NCI-H748 (cell line): ENCODE measurements at regions not wholly inside any gene's neighbourhood (a gene's known extent, or its start where the extent isn't known, plus 50 kb on each side); places are given as distances from the start of the nearest gene placed in this dataset.
"Not testable (repeated sequence)": the region's sequence is repeated elsewhere in the genome, so short reads cannot be mapped to it uniquely, and the experiment has no call there.

ENCODE experiments used
- DNase-seq: peaks from one replicate; lab custom pipeline; 2025; ENCODE audit not compliant: unreplicated experiment; lab: John Stamatoyannopoulos, UW

DNA sequence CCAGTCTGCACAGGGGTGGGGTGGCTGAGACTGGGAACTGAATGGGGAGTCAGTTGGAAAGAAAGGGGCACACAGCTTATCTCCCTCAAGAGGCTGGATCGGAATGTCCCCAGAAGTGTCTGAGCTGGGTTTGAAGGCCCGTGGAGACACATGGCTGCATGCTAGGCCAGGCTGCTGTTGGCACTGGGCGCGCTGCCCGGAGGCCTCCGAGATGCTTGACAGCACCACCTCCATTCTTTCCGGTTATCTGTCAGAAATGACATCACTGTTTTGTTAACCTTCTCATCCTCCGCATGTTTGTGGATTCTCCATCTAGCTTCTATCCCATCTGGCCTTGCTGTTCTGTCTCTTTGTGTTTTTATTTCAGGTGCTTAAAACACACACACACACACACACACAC lies 85.5 kb downstream of the APIP start:
- peak; percentile 14 for DNase-seq

DNA sequence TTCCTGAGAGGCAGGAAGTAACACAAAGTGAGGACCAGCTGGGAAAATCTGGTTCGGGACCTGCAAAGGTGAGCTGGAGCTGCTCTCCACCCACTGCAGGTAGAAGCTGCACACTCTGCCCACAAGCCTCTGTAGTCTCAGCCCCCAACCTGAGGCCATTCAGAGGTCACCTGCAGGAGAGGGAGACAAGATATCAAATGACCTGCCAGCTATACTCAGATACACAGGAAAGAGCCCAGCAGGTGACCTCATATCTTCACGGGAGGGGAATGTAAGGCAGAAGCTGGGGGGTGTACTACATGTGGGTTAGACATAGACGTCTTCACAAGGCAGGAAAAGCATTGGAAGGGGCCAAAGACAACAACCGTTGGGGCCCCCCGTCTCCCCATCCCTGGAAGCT lies 86.1 kb downstream of the APIP start:
- no peak for DNase-seq

- DNase-seq = no peak
These were observed 89.0 kb downstream of the APIP start for GRCh38 chr11:34827228-34827627.

- no peak for DNase-seq
These were observed 89.8 kb downstream of the APIP start for GRCh38 chr11:34826384-34826726.

DNA sequence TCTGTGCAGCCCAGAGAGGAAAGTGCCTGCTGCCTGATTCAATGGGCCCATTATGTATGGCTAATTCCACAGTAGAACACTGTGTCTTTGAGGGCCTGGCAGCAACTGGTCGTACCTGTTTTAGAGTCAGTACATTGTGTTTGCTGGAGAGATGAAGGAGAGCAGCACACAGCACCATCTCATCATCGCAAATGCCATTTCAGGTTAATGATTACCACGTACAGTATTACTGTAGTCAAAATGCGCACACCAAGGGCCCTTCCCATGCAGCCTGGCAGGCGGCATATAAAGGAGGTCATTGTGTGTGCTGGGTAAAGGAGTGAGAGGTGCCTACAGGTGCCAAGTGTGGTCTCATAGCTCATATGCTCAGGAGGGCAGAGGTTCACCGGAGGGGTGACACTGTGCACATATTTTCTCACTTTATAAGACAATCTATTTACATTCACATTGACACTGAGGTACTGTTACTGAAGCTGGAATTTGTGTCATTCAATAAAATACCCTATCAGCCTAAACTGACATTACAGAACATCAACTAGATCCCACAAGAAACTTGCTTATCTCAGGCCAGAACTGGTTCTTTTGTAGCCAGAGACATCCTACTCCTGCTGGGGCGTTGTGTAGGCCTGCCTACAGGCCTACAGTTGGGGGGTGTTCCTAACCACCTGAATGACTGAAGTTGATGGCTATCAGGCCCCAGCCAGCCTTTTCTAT lies 90.4 kb downstream of the APIP start:
- peak; percentile 51 for DNase-seq

GRCh38 chr11:34825315-34825669 lies 90.9 kb downstream of the APIP start:
- DNase-seq = no peak

GRCh38 chr11:34824425-34824824 lies 91.8 kb downstream of the APIP start:
- DNase-seq = no peak

GRCh38 chr11:34823639-34824038 lies 92.5 kb downstream of the APIP start:
- no peak for DNase-seq

DNA sequence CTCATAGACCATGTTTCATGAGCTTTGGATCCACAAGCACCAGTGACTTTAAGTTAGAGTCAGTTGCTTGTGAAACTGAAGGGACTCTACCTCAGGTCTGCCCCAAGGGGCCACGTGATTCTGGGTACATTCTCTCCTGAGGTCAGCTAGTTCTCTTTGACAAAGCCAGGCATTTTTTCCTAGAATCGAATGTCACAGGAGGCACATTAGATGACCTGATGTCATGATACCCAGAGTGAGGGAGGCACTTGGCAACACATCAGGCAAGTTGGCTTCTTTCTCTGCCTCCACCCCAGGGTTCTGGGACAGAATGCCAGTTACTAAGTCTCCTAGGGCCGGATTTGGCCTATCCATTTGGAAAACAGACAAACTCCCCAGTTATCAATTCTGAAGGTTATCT lies 93.0 kb downstream of the APIP start:
- no peak for DNase-seq

- no peak for DNase-seq
These were observed 96.3 kb downstream of the APIP start for GRCh38 chr11:34819740-34820482.

- not testable (repeated sequence) for DNase-seq
These were observed 98.4 kb downstream of the APIP start for GRCh38 chr11:34817812-34818211.

GRCh38 chr11:34816698-34817213 lies 99.4 kb downstream of the APIP start:
- no peak for DNase-seq

DNA sequence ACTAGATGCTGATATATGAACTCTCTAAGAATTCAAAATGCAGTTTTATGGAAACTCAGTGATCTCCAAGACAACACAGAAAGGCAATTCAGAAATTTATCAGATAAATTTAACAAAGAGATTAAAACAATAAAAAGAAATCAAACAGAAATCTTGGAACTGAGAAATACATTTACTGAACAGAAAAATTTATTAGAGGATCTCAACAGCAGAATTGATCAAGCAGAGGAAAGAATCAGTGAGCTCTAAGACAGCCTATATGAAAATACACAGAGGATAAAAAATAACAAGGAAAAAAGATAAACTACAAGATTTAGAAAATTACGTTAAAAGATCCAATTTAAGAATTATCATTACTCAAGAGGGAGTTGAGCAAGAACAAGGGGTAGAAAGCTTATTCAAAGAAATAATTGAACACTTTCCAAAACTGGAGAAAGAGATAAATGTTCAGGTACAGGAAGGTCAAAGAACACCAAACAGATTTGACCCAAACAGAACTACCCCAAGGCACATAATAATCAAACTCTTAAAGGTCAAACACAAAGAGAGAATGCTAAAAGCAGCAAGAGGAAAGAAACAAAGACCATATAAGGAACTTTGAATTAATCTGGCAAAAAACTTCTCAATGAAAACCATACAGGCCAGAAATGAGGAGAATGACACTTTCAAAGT lies 103.1 kb downstream of the APIP start:
- no peak for DNase-seq

DNA sequence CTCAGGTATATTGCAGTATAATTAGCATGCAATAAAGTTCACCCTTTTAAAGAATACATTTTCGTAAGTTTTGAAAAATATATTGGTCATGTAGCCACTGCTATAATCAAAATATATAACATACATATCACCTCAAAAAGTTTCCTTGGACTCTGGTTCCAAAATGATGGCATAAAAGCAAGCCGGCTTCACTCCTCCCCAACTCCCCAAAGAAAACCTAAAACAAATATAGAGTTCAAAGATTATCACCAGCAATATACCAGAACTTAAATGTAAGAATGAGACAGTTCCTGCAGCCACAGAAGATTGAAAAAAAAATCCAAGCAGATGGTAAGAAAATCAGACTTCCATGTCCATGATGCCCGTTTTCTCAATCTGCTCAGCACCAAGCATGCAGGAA lies 104.3 kb downstream of the APIP start:
- no peak for DNase-seq

DNA sequence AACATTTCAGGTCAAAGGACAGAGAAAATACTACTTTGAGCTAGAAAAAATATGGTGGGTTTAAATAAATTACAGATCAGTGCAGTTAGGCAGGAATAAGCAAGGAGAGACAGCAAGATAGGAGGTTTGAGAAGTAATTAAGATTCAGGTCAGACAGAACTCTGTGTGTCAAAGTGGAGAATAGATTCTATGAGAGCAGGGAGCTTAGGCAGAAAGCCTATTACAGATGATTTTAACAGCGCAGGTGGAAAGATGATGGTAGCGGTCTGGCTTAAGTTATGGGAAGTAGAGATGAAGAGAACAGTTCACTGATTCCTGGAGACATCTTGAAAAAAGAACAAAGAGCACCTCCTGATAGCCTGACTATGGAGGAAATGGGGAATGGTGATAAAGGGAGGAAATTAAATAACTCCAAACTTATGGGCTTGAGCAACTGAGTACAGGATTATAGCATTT lies 106.0 kb downstream of the APIP start:
- DNase-seq = no peak

- no peak for DNase-seq
These were observed 106.7 kb downstream of the APIP start for GRCh38 chr11:34809191-34810106.

GRCh38 chr11:34806875-34807274 lies 109.3 kb downstream of the APIP start:
- DNase-seq = no peak

DNA sequence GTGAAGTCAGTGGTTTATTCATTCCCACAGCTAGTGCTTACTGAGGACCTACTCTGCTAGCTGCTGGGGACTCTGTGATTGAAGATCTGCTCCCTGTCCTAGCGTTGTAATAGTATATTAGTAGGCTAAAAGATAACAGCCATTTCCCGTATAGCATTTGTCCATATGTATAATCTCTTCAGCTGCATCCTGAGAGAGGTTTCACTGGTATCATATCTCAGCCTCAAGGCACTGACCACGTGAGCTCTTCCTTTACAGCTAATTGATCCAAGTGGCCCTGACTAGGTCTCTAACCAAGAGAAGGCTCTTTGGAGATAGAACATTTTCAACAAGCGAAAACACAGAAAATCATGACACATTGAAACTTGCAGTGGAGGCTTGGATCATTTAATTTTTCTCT lies 110.2 kb downstream of the APIP start:
- no peak for DNase-seq

GRCh38 chr11:34799848-34800247 lies 116.3 kb downstream of the APIP start:
- DNase-seq = no peak

DNA sequence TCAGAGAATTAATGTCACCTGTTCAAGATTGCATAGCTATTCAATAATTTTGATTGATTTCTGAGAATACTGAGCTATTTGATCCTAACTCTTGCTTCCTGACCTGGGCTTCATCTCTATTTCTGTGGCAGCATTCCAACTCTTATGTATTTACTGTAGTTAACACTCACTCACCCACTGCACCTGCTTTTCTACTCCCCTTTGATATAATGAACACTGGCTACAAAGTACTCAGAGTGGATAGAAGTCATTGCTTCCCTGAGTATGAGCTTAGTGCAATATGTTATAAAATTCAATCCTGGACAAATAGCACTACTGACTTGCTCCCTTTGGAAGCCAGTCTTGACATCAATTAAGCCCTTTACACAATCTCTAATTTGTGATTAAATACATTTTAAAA lies 117.2 kb downstream of the APIP start:
- DNase-seq = peak; percentile 81

DNA sequence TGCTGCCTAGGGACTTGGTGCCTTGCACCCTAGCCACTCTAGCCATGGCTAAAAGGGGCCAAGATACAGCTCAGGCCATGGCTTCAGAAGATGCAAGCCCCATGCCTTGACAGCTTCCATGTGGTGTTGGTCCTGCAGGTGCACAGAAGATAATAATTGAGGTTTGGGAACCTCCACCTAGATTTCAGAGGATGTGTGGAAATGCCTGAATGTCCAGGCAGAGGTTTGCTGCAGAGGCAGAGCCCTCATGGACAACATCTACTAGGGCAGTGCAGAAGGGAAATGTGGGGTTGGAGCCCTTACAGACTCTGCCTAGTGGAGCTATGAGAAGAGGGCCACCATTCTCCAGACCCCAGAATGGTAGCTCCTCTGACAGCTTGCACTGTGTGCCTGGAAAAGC lies 118.7 kb downstream of the APIP start:
- DNase-seq = not testable (repeated sequence)
